ENCODE measurements at regions not wholly inside any gene's neighbourhood (a gene's known extent, or its start where the extent isn't known, plus 50 kb on each side); places are given as distances from the start of the nearest gene placed in this dataset.

GRCh38 chr4:187085339-187085738 lies 361.7 kb upstream of the FAT1 start:
- no peak for TF ChIP-seq TARDBP (IDR thresholded peaks at IDR 0.05)
- TF ChIP-seq BHLHE40 (IDR thresholded peaks at IDR 0.05; ENCODE audit: borderline replicate concordance), result no peak
